ENCODE measurements at regions not wholly inside any gene's neighbourhood (a gene's known extent, or its start where the extent isn't known, plus 50 kb on each side); places are given as distances from the start of the nearest gene placed in this dataset.

DNA sequence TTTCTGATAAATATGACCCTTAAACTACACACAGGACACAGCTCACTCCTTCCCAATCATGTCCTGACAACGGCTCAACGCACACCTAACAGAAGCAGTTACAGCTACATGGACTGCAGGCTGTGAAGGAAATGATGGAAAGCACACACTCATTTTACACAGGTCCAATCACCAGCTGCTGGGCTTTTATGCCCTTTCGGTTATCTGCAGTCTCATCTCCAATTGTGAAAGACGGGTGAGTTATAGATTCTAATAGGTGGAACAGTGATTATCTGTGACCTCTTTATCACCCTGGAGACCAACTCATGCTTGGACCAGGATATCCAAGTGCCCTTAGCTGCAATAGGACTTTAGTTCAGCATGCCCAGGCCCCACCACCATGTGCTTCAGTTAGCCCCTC is 110.4 kb upstream of the CREB1 start:
- no peak overlapping the region for H3K4me3 ChIP-seq (ENCODE audit: low read length)
- H4K20me1 ChIP-seq (ENCODE audit: insufficient read depth, low read length), result no peaks in the 10 kb centered on the region
- no peak for TF ChIP-seq EZH2phosphoT487 (IDR thresholded peaks at IDR 0.05; ENCODE audit: low read depth)
- TF ChIP-seq, protein P1, sequence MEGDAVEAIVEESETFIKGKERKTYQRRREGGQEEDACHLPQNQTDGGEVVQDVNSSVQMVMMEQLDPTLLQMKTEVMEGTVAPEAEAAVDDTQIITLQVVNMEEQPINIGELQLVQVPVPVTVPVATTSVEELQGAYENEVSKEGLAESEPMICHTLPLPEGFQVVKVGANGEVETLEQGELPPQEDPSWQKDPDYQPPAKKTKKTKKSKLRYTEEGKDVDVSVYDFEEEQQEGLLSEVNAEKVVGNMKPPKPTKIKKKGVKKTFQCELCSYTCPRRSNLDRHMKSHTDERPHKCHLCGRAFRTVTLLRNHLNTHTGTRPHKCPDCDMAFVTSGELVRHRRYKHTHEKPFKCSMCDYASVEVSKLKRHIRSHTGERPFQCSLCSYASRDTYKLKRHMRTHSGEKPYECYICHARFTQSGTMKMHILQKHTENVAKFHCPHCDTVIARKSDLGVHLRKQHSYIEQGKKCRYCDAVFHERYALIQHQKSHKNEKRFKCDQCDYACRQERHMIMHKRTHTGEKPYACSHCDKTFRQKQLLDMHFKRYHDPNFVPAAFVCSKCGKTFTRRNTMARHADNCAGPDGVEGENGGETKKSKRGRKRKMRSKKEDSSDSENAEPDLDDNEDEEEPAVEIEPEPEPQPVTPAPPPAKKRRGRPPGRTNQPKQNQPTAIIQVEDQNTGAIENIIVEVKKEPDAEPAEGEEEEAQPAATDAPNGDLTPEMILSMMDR (IDR thresholded peaks at IDR 0.05; ENCODE audit: low read depth, low read length), result no peak
- 0 out of 2 replicates have a peak, but pooled peaks cover 2% of the 10 kb centered on the region for H3K27me3 ChIP-seq (ENCODE audit: low read depth, low read length)
- H3K36me3 ChIP-seq (replicated peaks; ENCODE audit: low read depth, low read length), result no peaks in the 10 kb centered on the region
- no peaks in the 10 kb centered on the region for H3K79me2 ChIP-seq (ENCODE audit: low read length)
- H3K9me3 ChIP-seq (ENCODE audit: insufficient read depth, low read length), result no peaks in the 10 kb centered on the region
- peaks cover 10% of the 10 kb centered on the region; the same call in 1 of the 2 replicates for H3K4me1 ChIP-seq (ENCODE audit: low read length)
- no peak overlapping the region for H3K9ac ChIP-seq (ENCODE audit: low read length)
- no peak overlapping the region for H3K4me2 ChIP-seq (ENCODE audit: low read length)
- H2AFZ ChIP-seq (ENCODE audit: low read depth, low read length), result no peak overlapping the region
- H3K27ac ChIP-seq (ENCODE audit: low read length), result no peak overlapping the region

DNA sequence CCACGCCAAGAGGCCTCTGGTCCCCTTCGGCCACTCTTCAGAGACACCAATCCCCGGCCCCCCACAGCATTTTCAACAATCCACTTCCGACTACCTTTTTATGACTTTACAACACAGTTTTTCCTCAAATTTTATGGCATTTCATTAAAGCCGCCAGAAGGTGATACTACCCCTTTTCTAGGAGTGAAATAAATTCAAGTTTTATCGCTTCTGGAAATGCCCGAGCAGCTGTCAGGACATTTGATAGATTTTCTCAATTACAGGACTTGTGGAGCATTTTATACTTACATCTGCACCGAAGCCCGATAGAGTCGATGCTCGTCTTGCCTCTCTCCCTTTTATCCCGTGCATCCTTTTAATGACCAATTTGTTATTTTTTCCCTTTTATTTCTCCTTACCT is 108.1 kb upstream of the CREB1 start:
- H3K27ac ChIP-seq (ENCODE audit: low read length), result no peak overlapping the region
- H2AFZ ChIP-seq (ENCODE audit: low read depth, low read length), result no peak overlapping the region
- TF ChIP-seq, protein P1 (IDR thresholded peaks at IDR 0.05; ENCODE audit: low read depth, low read length), result no peak
- TF ChIP-seq EZH2phosphoT487 (IDR thresholded peaks at IDR 0.05; ENCODE audit: low read depth), result no peak
- no peaks in the 10 kb centered on the region for H4K20me1 ChIP-seq (ENCODE audit: insufficient read depth, low read length)
- no peaks in the 10 kb centered on the region for H3K36me3 ChIP-seq (replicated peaks; ENCODE audit: low read depth, low read length)
- peaks cover 10% of the 10 kb centered on the region; the same call in 1 of the 2 replicates for H3K4me1 ChIP-seq (ENCODE audit: low read length)
- no peaks in the 10 kb centered on the region for H3K9me3 ChIP-seq (ENCODE audit: insufficient read depth, low read length)
- no peak overlapping the region for H3K4me2 ChIP-seq (ENCODE audit: low read length)
- no peak overlapping the region for H3K4me3 ChIP-seq (ENCODE audit: low read length)
- no peaks in the 10 kb centered on the region for H3K27me3 ChIP-seq (ENCODE audit: low read depth, low read length)
- H3K9ac ChIP-seq (ENCODE audit: low read length), result no peak overlapping the region
- H3K79me2 ChIP-seq (ENCODE audit: low read length), result no peaks in the 10 kb centered on the region

DNA sequence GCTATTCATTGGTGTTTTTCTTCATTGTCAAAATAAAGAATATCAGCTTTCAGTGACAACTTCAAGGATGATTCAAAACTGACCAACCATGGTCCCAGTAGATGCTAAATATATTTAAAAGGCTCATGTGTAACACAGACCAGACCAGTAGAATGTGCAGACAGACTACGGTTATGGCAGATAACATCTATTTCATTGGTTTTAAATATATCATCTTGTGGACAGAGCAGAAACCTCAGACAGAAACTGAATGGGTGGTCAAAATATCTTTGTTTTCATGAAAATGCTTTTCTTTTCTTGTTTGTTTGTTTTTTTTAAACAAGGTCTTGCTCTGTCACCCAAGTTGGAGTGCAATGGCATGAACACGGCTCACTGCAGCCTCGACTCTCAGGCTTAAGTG is 107.4 kb upstream of the CREB1 start:
- no peaks in the 10 kb centered on the region for H3K79me2 ChIP-seq (ENCODE audit: low read length)
- H3K4me1 ChIP-seq (ENCODE audit: low read length), result peaks cover 10% of the 10 kb centered on the region; the same call in 1 of the 2 replicates
- no peak overlapping the region for H3K4me2 ChIP-seq (ENCODE audit: low read length)
- no peak overlapping the region for H3K4me3 ChIP-seq (ENCODE audit: low read length)
- H3K9me3 ChIP-seq (ENCODE audit: insufficient read depth, low read length), result no peaks in the 10 kb centered on the region
- H4K20me1 ChIP-seq (ENCODE audit: insufficient read depth, low read length), result no peaks in the 10 kb centered on the region
- no peaks in the 10 kb centered on the region for H3K36me3 ChIP-seq (replicated peaks; ENCODE audit: low read depth, low read length)
- no peak overlapping the region for H3K9ac ChIP-seq (ENCODE audit: low read length)
- H2AFZ ChIP-seq (ENCODE audit: low read depth, low read length), result no peak overlapping the region
- TF ChIP-seq, protein P1 (IDR thresholded peaks at IDR 0.05; ENCODE audit: low read depth, low read length), result no peak
- TF ChIP-seq EZH2phosphoT487 (IDR thresholded peaks at IDR 0.05; ENCODE audit: low read depth), result no peak
- no peaks in the 10 kb centered on the region for H3K27me3 ChIP-seq (ENCODE audit: low read depth, low read length)
- H3K27ac ChIP-seq (ENCODE audit: low read length), result no peak overlapping the region

GRCh38 chr2:207423886-207424285 is 105.9 kb upstream of the CREB1 start:
- H3K27me3 ChIP-seq (ENCODE audit: low read depth, low read length), result no peaks in the 10 kb centered on the region
- H3K9me3 ChIP-seq (ENCODE audit: insufficient read depth, low read length), result no peaks in the 10 kb centered on the region
- H3K4me3 ChIP-seq (ENCODE audit: low read length), result no peak overlapping the region
- no peaks in the 10 kb centered on the region for H3K36me3 ChIP-seq (replicated peaks; ENCODE audit: low read depth, low read length)
- H2AFZ ChIP-seq (ENCODE audit: low read depth, low read length), result no peak overlapping the region
- H3K9ac ChIP-seq (ENCODE audit: low read length), result no peak overlapping the region
- no peaks in the 10 kb centered on the region for H3K79me2 ChIP-seq (ENCODE audit: low read length)
- no peaks in the 10 kb centered on the region for H4K20me1 ChIP-seq (ENCODE audit: insufficient read depth, low read length)
- no peak overlapping the region for H3K4me2 ChIP-seq (ENCODE audit: low read length)
- peaks cover 10% of the 10 kb centered on the region; the same call in 1 of the 2 replicates for H3K4me1 ChIP-seq (ENCODE audit: low read length)
- TF ChIP-seq, protein P1 (IDR thresholded peaks at IDR 0.05; ENCODE audit: low read depth, low read length), result no peak
- TF ChIP-seq EZH2phosphoT487 (IDR thresholded peaks at IDR 0.05; ENCODE audit: low read depth), result no peak
- H3K27ac ChIP-seq (ENCODE audit: low read length), result no peak overlapping the region

All from OCI-LY3 (cell line).